Endothelial cell of umbilical vein (primary cell): ENCODE measurements at regions not wholly inside any gene's neighbourhood (a gene's known extent, or its start where the extent isn't known, plus 50 kb on each side); places are given as distances from the start of the nearest gene placed in this dataset.

Experiments
- BruUV-seq: library from RNA; stranded (reverse); fragments of 400-500 nt; replicated peaks from 2 replicates; lab custom pipeline; 2021; lab: Mats Ljungman, UMichigan
- CTCF ChIA-PET: fragments of 300-600, 350-600 bp; sonication (Branson Sonifier 250); formaldehyde crosslinking; loops from one replicate; lab custom pipeline; 2021; ENCODE audit warnings: antibody characterized with exemption, inconsistent platforms; lab: Charles Lee
- POLR2A ChIA-PET: fragments of 300-600, 350-600 bp; sonication (Branson Sonifier 250); formaldehyde crosslinking; loops from one replicate; lab custom pipeline; 2021; ENCODE audit warnings: antibody characterized with exemption, inconsistent platforms; lab: Charles Lee
- DNase-seq: peaks from one replicate; pipeline ENCODE4 v3.0.0-alpha.2; 2011; ENCODE audit warnings: low read depth, low spot score
- FAIRE-seq: peaks from 2 replicates; lab custom pipeline; 2011; peaks lifted over from hg19 to GRCh38; lab: Jason Lieb, UNC
- H2AFZ ChIP-seq: 2 replicates; pipeline ENCODE4 v1.6.0; 2012; ENCODE audit warnings: low read depth, low read length, control low read depth, inconsistent platforms
- H3K27ac ChIP-seq: 2 replicates; pipeline ENCODE4 v1.5.1; 2011; ENCODE audit warnings: low read depth, mild to moderate bottlenecking, control low read depth, low read length, moderate library complexity; ENCODE audit not compliant: insufficient read depth
- H3K27me3 ChIP-seq, 2 experiments: 2 replicates each; pipeline versions ENCODE4 v1.6.0 to v1.6.1; 2011; ENCODE audit warnings: low read length in 2 of 2, mixed read lengths in 1 of 2; ENCODE audit not compliant: control insufficient read depth in 2 of 2, insufficient read depth in 2 of 2
- H3K36me3 ChIP-seq, 2 experiments: 2 replicates in 1 of 2; 3 replicates in 1 of 2; pipeline ENCODE4 v1.5.1; 2011; ENCODE audit warnings: low read length in 2 of 2, mild to moderate bottlenecking in 1 of 2, moderate library complexity in 1 of 2; ENCODE audit not compliant: control insufficient read depth in 2 of 2, insufficient read depth in 2 of 2; ENCODE audit errors: extremely low read depth in 1 of 2
- H3K4me1 ChIP-seq: 3 replicates; pipeline ENCODE4 v1.5.1; 2011; ENCODE audit warnings: mild to moderate bottlenecking, low read length; ENCODE audit not compliant: control insufficient read depth, insufficient read depth; ENCODE audit errors: extremely low read depth
- H3K4me2 ChIP-seq: 2 replicates; pipeline ENCODE4 v1.6.1; 2011; ENCODE audit warnings: low read length, control low read depth, mixed read lengths; ENCODE audit not compliant: insufficient read depth
- H3K4me3 ChIP-seq, 3 experiments: fragments of 200-600 bp in 1 of 3; sonication (generic), shearing (Covaris generic) in 1 of 3; replicated peaks in 1 of 3; 2 replicates each; pipeline ENCODE4 v1.5.1; 2011 to 2016; ENCODE audit warnings: control low read depth in 3 of 3, low read length in 3 of 3, mild to moderate bottlenecking in 2 of 3, inconsistent platforms in 1 of 3, low read depth in 1 of 3, moderate library complexity in 1 of 3; ENCODE audit not compliant: insufficient read depth in 1 of 3
- H3K79me2 ChIP-seq: 2 replicates; pipeline ENCODE4 v1.6.0; 2012; ENCODE audit warnings: low read length, inconsistent platforms; ENCODE audit not compliant: control insufficient read depth, insufficient read depth
- H3K9ac ChIP-seq: replicated peaks from 2 replicates; pipeline ENCODE3; 2011; ENCODE audit warnings: low read length, control low read depth; ENCODE audit not compliant: insufficient read depth; ENCODE audit errors: extremely low read depth
- H3K9me1 ChIP-seq: replicated peaks from 3 replicates; pipeline ENCODE4 v1.6.0; 2011; ENCODE audit warnings: mild to moderate bottlenecking, low read length; ENCODE audit not compliant: control insufficient read depth, insufficient read depth; ENCODE audit errors: extremely low read depth
- H3K9me3 ChIP-seq: replicated peaks from 2 replicates; pipeline ENCODE4 v1.5.1; 2012; ENCODE audit warnings: low read length, inconsistent platforms; ENCODE audit not compliant: control insufficient read depth, insufficient read depth
- H4K20me1 ChIP-seq: replicated peaks from 2 replicates; pipeline ENCODE3; 2011; ENCODE audit warnings: mild to moderate bottlenecking, low read length; ENCODE audit not compliant: control insufficient read depth, insufficient read depth; ENCODE audit errors: extremely low read depth
- EZH2 ChIP-seq: IDR thresholded peaks from 2 replicates; pipeline ENCODE4 v1.6.1; 2012; ENCODE audit warnings: borderline replicate concordance, low read depth, mild to moderate bottlenecking, moderate library complexity, low read length, inconsistent platforms; ENCODE audit not compliant: severe bottlenecking
- FOS ChIP-seq: IDR thresholded peaks from 2 replicates; pipeline ENCODE4 v1.6.1; 2011; ENCODE audit warnings: mild to moderate bottlenecking, low read length, moderate library complexity, borderline replicate concordance; ENCODE audit not compliant: insufficient read depth
- GATA2 ChIP-seq: IDR thresholded peaks from 2 replicates; pipeline ENCODE4 v1.7.0; 2011; ENCODE audit warnings: low read depth, mild to moderate bottlenecking, moderate library complexity, mixed read lengths, low read length; ENCODE audit not compliant: insufficient read length, insufficient read depth
- JUN ChIP-seq: IDR thresholded peaks from 2 replicates; pipeline ENCODE4 v1.6.1; 2011; ENCODE audit warnings: borderline replicate concordance, low read depth; ENCODE audit not compliant: insufficient read length, insufficient read depth
- MYC ChIP-seq: IDR thresholded peaks from one replicate; pipeline ENCODE4 v1.6.1; 2011; ENCODE audit warnings: mild to moderate bottlenecking, low read depth, low read length
- POLR2A ChIP-seq: IDR thresholded peaks from 2 replicates; pipeline ENCODE4 v1.6.1; 2012; ENCODE audit warnings: low read depth, mild to moderate bottlenecking, control low read depth, low read length
- POLR2AphosphoS5 ChIP-seq: IDR thresholded peaks from 2 replicates; pipeline ENCODE4 v1.6.1; 2012; ENCODE audit warnings: low read depth, mild to moderate bottlenecking, control low read depth, low read length, moderate library complexity; ENCODE audit not compliant: insufficient read depth
- dilution Hi-C: fragments of 300-500 bp; cut with MboI; formaldehyde crosslinking; loops from one replicate; pipeline ENCODE4 v1.15.0; 2019; ENCODE audit warnings: low sequenced_read_pairs; ENCODE audit not compliant: extremely low pct_ligation_motif_present
- intact Hi-C: fragments of 100-400 bp; cut with micrococcal nuclease; formaldehyde crosslinking; loops from one replicate; pipeline ENCODE4 v1.10.0; 2022
- TF ChIP-seq, protein P1 (sequence below), 2 donors: IDR thresholded peaks; 1 replicate in 1 of 2; 2 replicates in 1 of 2; pipeline ENCODE4 v1.5.1; 2011; ENCODE audit warnings: low read length in 2 of 2, mild to moderate bottlenecking in 2 of 2, moderate library complexity in 2 of 2, control low read depth in 1 of 2, inconsistent platforms in 1 of 2, low read depth in 1 of 2; ENCODE audit not compliant: insufficient read depth in 1 of 2; ENCODE audit errors: extremely low read depth in 1 of 2
- TF ChIP-seq, protein P2 (sequence below): IDR thresholded peaks from 2 replicates; pipeline ENCODE4 v1.6.1; 2011; ENCODE audit not compliant: insufficient read depth, insufficient read length

DNA sequence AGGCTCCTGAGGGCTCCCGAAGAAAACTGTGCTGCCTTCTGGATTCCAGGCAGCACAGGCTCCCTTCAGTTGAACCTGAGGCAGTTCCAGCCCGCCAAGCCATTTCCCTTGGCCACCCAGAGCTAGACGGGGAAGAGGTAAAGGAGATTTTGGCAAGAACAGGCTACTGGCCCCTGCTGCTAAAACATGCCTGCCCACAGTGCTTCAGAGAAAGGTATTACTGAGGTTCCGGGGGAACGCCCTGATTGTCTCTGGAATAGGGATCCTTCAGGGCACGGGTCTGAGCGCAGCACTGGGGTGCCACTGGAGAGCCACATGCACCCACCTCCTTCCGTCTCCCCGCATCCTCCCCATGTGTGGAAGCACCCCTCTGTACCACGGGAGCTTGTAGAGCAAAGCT, 247.4 kb downstream of the BAMBI start:
- intact Hi-C loops (no loop called here), dilution Hi-C loops (no loop called here)
- Histone ChIP-seq H3K27me3 (peaks cover 8 to 23% of the 10 kb centered on the region in 2 experiments), H3K9me1 (no peaks in the 10 kb centered on the region), H2AFZ (no peak overlapping the region), H3K27ac (no peak overlapping the region), H3K4me2 (no peak overlapping the region), H4K20me1 (no peaks in the 10 kb centered on the region), H3K79me2 (no peaks in the 10 kb centered on the region), H3K36me3 (no peaks in the 10 kb centered on the region), H3K9me3 (no peaks in the 10 kb centered on the region), H3K4me1 (no peaks in the 10 kb centered on the region), H3K9ac (no peak overlapping the region), H3K4me3 (no peak overlapping the region)
- no peak for DNase-seq
- no peak for FAIRE-seq
- no TSS peak for BruUV-seq
- TF ChIP-seq MYC (no peak), POLR2AphosphoS5 (no peak), JUN (no peak), GATA2 (no peak), FOS (no peak), EZH2 (no peak), POLR2A (no peak)
- TF ChIP-seq, protein P1, sequence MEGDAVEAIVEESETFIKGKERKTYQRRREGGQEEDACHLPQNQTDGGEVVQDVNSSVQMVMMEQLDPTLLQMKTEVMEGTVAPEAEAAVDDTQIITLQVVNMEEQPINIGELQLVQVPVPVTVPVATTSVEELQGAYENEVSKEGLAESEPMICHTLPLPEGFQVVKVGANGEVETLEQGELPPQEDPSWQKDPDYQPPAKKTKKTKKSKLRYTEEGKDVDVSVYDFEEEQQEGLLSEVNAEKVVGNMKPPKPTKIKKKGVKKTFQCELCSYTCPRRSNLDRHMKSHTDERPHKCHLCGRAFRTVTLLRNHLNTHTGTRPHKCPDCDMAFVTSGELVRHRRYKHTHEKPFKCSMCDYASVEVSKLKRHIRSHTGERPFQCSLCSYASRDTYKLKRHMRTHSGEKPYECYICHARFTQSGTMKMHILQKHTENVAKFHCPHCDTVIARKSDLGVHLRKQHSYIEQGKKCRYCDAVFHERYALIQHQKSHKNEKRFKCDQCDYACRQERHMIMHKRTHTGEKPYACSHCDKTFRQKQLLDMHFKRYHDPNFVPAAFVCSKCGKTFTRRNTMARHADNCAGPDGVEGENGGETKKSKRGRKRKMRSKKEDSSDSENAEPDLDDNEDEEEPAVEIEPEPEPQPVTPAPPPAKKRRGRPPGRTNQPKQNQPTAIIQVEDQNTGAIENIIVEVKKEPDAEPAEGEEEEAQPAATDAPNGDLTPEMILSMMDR (IDR thresholded peaks at IDR 0.05; ENCODE audit: extremely low read depth in 1 of 2, insufficient read depth in 1 of 2, low read depth in 1 of 2, low read length in 2 of 2): no peak
- TF ChIP-seq, protein P2, sequence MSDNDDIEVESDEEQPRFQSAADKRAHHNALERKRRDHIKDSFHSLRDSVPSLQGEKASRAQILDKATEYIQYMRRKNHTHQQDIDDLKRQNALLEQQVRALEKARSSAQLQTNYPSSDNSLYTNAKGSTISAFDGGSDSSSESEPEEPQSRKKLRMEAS: no peak
- POLR2A ChIA-PET: no interaction called here
- CTCF ChIA-PET: interaction anchor here (1.0 kb wide), 1 partner anchor 9 kb away, joined by 3 read pairs; no protein-coding TSS in a partner anchor
